ENCODE measurements at regions not wholly inside any gene's neighbourhood (a gene's known extent, or its start where the extent isn't known, plus 50 kb on each side); places are given as distances from the start of the nearest gene placed in this dataset.
"Not testable (repeated sequence)": the region's sequence is repeated elsewhere in the genome, so short reads cannot be mapped to it uniquely, and the experiment has no call there.

DNA sequence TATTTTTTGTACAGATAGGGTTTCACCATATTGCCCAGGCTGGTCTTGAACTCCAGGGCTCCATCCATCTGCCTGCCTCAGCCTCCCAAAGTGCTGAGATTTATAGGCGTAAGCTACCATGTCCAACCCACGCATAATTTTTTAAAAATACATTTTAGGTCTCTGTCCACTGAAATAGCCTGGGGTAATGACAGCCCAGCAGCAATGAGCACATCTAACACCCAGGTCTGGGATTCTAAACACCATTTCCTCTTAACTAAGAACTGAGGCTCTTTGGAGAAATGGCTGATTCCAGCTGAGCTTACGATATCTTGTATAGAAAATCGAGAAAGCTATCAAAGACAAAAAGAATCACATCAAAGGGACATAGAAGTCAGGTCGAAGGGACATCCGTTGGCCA lies 245.3 kb downstream of the PARN start:
- TF ChIP-seq, protein P1, sequence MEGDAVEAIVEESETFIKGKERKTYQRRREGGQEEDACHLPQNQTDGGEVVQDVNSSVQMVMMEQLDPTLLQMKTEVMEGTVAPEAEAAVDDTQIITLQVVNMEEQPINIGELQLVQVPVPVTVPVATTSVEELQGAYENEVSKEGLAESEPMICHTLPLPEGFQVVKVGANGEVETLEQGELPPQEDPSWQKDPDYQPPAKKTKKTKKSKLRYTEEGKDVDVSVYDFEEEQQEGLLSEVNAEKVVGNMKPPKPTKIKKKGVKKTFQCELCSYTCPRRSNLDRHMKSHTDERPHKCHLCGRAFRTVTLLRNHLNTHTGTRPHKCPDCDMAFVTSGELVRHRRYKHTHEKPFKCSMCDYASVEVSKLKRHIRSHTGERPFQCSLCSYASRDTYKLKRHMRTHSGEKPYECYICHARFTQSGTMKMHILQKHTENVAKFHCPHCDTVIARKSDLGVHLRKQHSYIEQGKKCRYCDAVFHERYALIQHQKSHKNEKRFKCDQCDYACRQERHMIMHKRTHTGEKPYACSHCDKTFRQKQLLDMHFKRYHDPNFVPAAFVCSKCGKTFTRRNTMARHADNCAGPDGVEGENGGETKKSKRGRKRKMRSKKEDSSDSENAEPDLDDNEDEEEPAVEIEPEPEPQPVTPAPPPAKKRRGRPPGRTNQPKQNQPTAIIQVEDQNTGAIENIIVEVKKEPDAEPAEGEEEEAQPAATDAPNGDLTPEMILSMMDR (IDR thresholded peaks at IDR 0.05) = no peak
- Histone ChIP-seq H3K9me3 (no peaks in the 10 kb centered on the region), H3K27ac (no peak overlapping the region), H3K36me3 (no peaks in the 10 kb centered on the region), H3K4me1 (no peaks in the 10 kb centered on the region), H3K4me3 (no peak overlapping the region), H3K27me3 (no peaks in the 10 kb centered on the region)
- intact Hi-C loops (cut with DNase I) = no loop called here
- DNase-seq (ENCODE audit: low spot score in 2 of 2) = no peak

DNA sequence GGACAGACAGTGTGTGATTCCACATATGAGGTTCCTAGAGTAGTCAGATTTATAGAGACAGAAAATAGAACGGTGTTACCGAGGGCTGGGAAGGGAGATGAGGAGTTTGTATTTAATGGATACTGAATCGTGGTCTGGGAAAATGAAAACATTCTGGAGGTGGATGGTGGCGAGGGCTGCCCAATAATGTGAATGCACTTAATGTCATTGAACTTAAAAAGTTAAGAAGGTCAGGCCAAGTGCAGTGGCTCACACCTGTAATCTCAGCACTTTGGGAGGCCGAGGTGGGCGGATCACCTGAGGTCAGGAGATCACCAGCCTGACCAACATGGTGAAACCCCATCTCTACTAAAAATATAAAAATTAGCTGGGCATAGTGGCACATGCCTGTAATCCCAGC lies 246.2 kb downstream of the PARN start:
- H3K27me3 ChIP-seq; H3K36me3 ChIP-seq; H3K27ac ChIP-seq; H3K4me1 ChIP-seq; DNase-seq (ENCODE audit: low spot score in 2 of 2); intact Hi-C loops (cut with DNase I); H3K9me3 ChIP-seq; H3K4me3 ChIP-seq: not testable (repeated sequence)

DNA sequence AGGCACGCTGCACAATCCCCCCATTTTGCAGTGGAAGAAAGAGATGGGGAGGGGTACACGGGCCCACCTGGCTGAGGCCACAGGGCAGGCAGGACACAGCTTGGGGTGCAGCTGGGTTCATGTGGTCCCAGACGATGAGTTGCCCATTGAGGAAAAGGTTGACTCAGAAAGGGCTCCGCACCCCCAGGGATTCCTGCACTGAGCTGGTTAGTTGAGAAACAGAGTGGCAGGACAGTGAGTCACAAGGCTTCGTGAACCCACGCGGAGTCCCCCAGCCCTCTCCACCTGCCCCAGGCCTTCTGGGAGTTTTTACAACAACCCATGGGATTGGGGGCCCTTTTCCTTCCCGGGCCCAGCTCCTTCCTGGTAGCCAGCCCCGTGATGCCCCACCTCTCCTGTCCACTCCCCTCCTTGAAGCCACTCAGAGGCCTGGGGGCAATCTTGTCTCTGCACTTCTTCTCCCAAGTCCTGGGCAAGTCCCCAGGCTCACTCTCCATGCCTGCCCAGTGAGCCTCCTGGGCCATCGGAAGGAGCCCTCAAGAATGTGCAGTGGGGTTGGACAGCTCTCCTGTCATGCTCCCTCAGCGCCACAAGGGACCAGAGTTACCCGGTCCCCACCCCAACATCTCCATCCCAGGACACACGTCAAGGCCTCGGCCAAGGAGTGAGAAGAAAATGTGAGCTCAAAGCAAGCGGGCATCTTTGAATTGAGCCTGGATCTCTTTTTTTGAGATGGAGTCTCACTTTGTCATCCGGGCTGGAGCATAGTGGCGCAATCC lies 251.2 kb downstream of the PARN start:
- DNase-seq (ENCODE audit: low spot score in 2 of 2) = no peak
- TF ChIP-seq, protein P1 (IDR thresholded peaks at IDR 0.05) = no peak
- Histone ChIP-seq H3K4me1 (no peaks in the 10 kb centered on the region), H3K36me3 (no peaks in the 10 kb centered on the region), H3K27me3 (no peaks in the 10 kb centered on the region), H3K27ac (no peak overlapping the region), H3K4me3 (no peak overlapping the region), H3K9me3 (no peaks in the 10 kb centered on the region)
- intact Hi-C loops (cut with DNase I) = no loop called here

DNA sequence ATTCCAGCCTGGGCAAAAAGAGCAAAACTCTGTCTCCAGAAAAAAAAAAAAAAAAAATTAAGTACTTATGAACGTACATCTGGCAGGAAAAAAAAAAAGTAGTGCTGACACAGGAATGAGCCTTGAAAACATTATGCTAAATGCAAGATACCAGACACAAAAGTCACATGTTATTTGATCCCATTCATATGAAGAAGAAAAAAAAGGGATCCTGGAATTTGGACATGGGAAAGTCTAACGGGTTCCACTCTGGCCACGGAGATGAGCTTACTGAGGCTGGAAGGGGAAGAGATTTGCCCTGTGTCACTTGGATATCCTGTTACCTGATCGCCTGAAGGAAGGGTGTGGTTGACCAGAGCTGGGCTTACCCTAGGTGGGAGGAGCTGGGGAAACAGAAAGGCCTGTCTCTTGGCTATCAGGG lies 251.9 kb downstream of the PARN start:
- no peak for DNase-seq (ENCODE audit: low spot score in 2 of 2)
- H3K27ac ChIP-seq = no peak overlapping the region
- intact Hi-C loops (cut with DNase I) = no loop called here
- no peaks in the 10 kb centered on the region for H3K27me3 ChIP-seq
- no peaks in the 10 kb centered on the region for H3K36me3 ChIP-seq
- H3K4me1 ChIP-seq = no peaks in the 10 kb centered on the region
- no peak overlapping the region for H3K4me3 ChIP-seq
- no peaks in the 10 kb centered on the region for H3K9me3 ChIP-seq
- TF ChIP-seq, protein P1 (IDR thresholded peaks at IDR 0.05) = no peak

DNA sequence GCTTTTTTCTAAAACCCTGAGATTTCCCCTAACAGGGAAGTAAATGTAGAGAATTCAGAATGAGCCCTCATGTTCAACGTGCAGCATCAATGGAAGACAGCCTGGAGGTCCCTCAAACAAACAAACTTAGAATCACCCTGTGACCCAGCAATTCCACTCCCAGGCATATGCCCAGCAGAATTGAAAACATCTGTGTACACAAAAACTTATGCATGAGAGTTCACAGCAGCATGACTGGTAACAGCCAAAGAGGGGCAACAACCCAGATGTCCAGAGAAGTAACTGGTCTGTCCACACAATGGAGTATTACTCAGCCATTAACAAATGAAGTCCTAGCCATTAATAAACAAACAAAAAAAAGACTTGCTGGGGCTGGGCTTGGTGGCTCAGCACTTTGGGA lies 252.7 kb downstream of the PARN start:
- intact Hi-C loops (cut with DNase I) = no loop called here
- Histone ChIP-seq H3K27me3 (no peaks in the 10 kb centered on the region), H3K9me3 (no peaks in the 10 kb centered on the region), H3K27ac (no peak overlapping the region), H3K4me3 (no peak overlapping the region), H3K4me1 (no peaks in the 10 kb centered on the region), H3K36me3 (no peaks in the 10 kb centered on the region)
- DNase-seq (ENCODE audit: low spot score in 2 of 2) = no peak
- TF ChIP-seq, protein P1 (IDR thresholded peaks at IDR 0.05) = no peak

DNA sequence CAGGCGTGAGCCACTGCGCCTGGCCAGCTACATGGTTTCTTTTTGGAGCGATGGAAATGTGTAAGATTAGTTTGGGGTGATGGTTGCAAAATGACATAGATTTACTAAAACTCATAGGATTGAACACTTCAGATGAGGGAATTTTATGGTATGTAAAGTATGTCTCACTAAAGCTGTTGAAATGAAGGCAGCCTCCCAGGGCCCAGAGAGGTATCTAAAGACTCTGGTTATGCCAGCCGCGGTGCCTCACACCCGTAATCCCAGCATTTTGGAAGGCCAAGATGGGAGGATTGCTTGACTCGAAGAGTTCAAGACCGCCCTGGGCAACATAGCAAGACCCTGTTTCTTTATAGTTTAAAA lies 254.9 kb downstream of the PARN start:
- H3K9me3 ChIP-seq = no peaks in the 10 kb centered on the region
- TF ChIP-seq, protein P1 (IDR thresholded peaks at IDR 0.05) = no peak
- no peak overlapping the region for H3K4me3 ChIP-seq
- H3K27me3 ChIP-seq = no peaks in the 10 kb centered on the region
- intact Hi-C loops (cut with DNase I) = no loop called here
- no peaks in the 10 kb centered on the region for H3K36me3 ChIP-seq
- H3K27ac ChIP-seq = no peak overlapping the region
- no peak for DNase-seq (ENCODE audit: low spot score in 2 of 2)
- H3K4me1 ChIP-seq = no peaks in the 10 kb centered on the region
